AG09319 (cell line): ENCODE measurements at regions not wholly inside any gene's neighbourhood (a gene's known extent, or its start where the extent isn't known, plus 50 kb on each side); places are given as distances from the start of the nearest gene placed in this dataset.

Experiments used
- DNase-seq: peaks from one replicate; pipeline ENCODE4 v3.0.0-alpha.2; 2010; ENCODE audit warnings: low read depth; ENCODE audit errors: extremely low read depth
- TF ChIP-seq, protein P1 (sequence below): IDR thresholded peaks from 2 replicates; pipeline ENCODE4 v1.5.1; 2011; ENCODE audit warnings: low read depth, mild to moderate bottlenecking, inconsistent platforms, low read length, moderate library complexity

GRCh38 chr10:30127120-30127541, 67.7 kb upstream of the JCAD start:
- DNase-seq = peak; percentile 35
- TF ChIP-seq, protein P1, sequence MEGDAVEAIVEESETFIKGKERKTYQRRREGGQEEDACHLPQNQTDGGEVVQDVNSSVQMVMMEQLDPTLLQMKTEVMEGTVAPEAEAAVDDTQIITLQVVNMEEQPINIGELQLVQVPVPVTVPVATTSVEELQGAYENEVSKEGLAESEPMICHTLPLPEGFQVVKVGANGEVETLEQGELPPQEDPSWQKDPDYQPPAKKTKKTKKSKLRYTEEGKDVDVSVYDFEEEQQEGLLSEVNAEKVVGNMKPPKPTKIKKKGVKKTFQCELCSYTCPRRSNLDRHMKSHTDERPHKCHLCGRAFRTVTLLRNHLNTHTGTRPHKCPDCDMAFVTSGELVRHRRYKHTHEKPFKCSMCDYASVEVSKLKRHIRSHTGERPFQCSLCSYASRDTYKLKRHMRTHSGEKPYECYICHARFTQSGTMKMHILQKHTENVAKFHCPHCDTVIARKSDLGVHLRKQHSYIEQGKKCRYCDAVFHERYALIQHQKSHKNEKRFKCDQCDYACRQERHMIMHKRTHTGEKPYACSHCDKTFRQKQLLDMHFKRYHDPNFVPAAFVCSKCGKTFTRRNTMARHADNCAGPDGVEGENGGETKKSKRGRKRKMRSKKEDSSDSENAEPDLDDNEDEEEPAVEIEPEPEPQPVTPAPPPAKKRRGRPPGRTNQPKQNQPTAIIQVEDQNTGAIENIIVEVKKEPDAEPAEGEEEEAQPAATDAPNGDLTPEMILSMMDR = no peak

GRCh38 chr10:30125496-30125895, 66.1 kb upstream of the JCAD start:
- TF ChIP-seq, protein P1 = no peak
- no peak for DNase-seq

GRCh38 chr10:30124704-30125103, 65.3 kb upstream of the JCAD start:
- TF ChIP-seq, protein P1 = no peak
- DNase-seq = no peak

GRCh38 chr10:30121401-30121800, 62.0 kb upstream of the JCAD start:
- TF ChIP-seq, protein P1 = no peak
- no peak for DNase-seq

DNA sequence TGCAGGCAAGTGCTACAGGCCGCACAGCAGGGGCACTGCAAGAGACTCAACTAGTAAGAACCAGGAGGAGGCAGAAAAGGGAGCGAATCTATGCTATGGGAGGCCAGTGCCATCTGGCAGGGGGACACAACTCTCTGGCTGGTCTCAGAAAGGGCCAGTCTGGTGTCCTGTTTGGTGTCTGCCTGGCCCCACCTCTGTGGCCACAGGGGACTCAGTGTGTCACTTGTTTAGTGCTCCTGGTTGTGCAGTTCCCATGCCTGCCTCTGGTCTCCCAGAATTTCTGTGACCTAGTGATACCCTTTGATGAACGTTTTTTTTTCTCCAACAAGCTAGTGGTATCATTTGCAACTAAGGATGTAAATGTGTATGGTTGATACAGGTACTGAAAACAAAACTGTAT, 59.2 kb upstream of the JCAD start:
- TF ChIP-seq, protein P1 = no peak
- no peak for DNase-seq

- TF ChIP-seq, protein P1 = no peak
- no peak for DNase-seq
These were observed 58.6 kb upstream of the JCAD start for GRCh38 chr10:30117812-30118501.

DNA sequence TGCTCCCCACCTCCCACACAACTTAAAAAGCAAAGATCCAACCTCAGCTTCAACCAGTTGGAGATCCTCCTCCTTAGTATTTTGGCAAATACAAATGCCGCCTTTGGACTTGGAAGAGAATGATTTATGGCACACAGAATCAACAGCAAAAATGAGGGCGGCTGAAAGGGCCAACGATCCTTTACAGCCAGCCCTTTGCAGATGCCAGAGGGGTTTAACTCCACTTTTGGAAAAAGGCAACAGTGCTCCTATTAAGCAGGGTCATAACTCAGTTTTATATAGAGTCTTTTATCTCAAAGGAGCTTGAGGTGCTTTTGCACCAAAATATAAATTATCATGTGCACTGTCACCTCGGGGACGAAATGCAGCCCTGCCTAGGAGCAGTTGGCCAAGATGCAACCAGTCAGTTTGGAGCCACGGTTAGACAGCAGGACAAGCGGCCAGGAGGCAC, 56.7 kb upstream of the JCAD start:
- TF ChIP-seq, protein P1 = no peak
- no peak for DNase-seq
